Astrocyte (in vitro differentiated cells and primary cell): ENCODE measurements at regions not wholly inside any gene's neighbourhood (a gene's known extent, or its start where the extent isn't known, plus 50 kb on each side); places are given as distances from the start of the nearest gene placed in this dataset.
"Not testable (repeated sequence)": the region's sequence is repeated elsewhere in the genome, so short reads cannot be mapped to it uniquely, and the experiment has no call there.

Source experiments
- EZH2 ChIP-seq: IDR thresholded peaks from 2 replicates; pipeline ENCODE4 v1.6.1; 2012; ENCODE audit warnings: mild to moderate bottlenecking, low read length, inconsistent platforms; ENCODE audit not compliant: insufficient read depth
- TF ChIP-seq, protein P1 (sequence below): IDR thresholded peaks from 2 replicates; pipeline ENCODE4 v1.5.1; 2011; ENCODE audit warnings: low read depth, mild to moderate bottlenecking, inconsistent platforms, low read length, moderate library complexity; ENCODE audit not compliant: insufficient read depth

DNA sequence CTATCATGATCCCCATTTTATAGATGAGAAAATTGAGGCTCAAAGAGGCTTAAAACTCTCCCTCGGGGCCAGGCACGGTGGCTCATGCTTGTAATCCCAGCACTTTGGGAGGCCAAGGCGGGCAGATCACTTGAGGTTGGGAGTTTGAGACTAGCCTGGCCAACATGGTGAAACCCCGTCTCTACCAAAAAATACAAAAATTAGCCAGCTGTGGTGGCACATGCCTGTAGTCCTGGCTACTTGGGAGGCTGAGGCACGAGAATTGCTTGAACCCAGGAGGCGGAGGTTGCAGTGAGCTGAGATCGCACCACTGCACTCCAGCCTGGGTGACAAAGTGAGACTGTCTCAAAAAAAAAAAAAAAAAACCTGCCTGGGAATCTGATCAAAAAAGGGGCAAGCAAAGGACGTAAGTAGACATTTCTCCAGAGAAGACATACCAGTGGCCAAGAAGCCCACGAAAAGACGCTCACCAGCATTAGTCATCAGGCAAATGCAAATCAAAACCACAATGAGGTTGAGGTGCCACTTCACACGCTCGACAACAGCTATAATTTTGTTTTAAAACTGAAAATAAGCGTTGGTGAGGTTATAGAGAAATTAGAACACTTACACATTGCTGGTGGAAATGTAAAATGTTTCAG is 115.1 kb upstream of the TNRC6C start:
- TF ChIP-seq, protein P1, sequence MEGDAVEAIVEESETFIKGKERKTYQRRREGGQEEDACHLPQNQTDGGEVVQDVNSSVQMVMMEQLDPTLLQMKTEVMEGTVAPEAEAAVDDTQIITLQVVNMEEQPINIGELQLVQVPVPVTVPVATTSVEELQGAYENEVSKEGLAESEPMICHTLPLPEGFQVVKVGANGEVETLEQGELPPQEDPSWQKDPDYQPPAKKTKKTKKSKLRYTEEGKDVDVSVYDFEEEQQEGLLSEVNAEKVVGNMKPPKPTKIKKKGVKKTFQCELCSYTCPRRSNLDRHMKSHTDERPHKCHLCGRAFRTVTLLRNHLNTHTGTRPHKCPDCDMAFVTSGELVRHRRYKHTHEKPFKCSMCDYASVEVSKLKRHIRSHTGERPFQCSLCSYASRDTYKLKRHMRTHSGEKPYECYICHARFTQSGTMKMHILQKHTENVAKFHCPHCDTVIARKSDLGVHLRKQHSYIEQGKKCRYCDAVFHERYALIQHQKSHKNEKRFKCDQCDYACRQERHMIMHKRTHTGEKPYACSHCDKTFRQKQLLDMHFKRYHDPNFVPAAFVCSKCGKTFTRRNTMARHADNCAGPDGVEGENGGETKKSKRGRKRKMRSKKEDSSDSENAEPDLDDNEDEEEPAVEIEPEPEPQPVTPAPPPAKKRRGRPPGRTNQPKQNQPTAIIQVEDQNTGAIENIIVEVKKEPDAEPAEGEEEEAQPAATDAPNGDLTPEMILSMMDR, result not testable (repeated sequence)
- not testable (repeated sequence) for TF ChIP-seq EZH2
